ENCODE measurements at regions not wholly inside any gene's neighbourhood (a gene's known extent, or its start where the extent isn't known, plus 50 kb on each side); places are given as distances from the start of the nearest gene placed in this dataset.

GRCh38 chr9:135401218-135401617 is 78.4 kb upstream of the PPP1R26 start:
- TF ChIP-seq CTCF (IDR thresholded peaks at IDR 0.05): no peak
- TF ChIP-seq POLR2A (IDR thresholded peaks at IDR 0.05): no peak
